ENCODE measurements at regions not wholly inside any gene's neighbourhood (a gene's known extent, or its start where the extent isn't known, plus 50 kb on each side); places are given as distances from the start of the nearest gene placed in this dataset.

DNA sequence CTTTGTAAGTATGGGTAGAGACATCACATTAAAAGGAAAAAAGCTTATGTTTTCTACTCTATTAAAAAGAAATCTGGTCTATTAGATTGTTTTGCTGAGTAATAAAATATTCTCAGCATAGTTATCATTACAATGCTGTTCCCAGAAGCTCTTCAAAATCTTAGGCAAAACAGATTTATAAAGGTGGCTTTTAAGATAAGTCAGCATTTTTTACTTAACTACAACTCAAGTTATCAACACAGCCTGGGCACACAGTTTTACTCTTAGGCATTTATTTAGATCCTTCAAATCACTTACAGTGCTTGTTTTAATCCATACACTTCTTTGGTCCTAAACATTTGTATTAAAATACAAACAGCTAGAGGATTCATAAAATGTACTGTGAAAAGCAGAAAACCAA lies 534.8 kb upstream of the NCAM2 start:
- TF ChIP-seq, protein P1, sequence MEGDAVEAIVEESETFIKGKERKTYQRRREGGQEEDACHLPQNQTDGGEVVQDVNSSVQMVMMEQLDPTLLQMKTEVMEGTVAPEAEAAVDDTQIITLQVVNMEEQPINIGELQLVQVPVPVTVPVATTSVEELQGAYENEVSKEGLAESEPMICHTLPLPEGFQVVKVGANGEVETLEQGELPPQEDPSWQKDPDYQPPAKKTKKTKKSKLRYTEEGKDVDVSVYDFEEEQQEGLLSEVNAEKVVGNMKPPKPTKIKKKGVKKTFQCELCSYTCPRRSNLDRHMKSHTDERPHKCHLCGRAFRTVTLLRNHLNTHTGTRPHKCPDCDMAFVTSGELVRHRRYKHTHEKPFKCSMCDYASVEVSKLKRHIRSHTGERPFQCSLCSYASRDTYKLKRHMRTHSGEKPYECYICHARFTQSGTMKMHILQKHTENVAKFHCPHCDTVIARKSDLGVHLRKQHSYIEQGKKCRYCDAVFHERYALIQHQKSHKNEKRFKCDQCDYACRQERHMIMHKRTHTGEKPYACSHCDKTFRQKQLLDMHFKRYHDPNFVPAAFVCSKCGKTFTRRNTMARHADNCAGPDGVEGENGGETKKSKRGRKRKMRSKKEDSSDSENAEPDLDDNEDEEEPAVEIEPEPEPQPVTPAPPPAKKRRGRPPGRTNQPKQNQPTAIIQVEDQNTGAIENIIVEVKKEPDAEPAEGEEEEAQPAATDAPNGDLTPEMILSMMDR (IDR thresholded peaks at IDR 0.05) = no peak
- TF ChIP-seq POLR2A (IDR thresholded peaks at IDR 0.05) (no peak), EP300 (IDR thresholded peaks at IDR 0.05; ENCODE audit: low read depth) (no peak)
